HTR-8/SVneo (cell line): ENCODE measurements at regions not wholly inside any gene's neighbourhood (a gene's known extent, or its start where the extent isn't known, plus 50 kb on each side); places are given as distances from the start of the nearest gene placed in this dataset.
"Not testable (repeated sequence)": the region's sequence is repeated elsewhere in the genome, so short reads cannot be mapped to it uniquely, and the experiment has no call there.

Experiments
- DNase-seq: peaks from one replicate; pipeline ENCODE4 v3.0.0; 2011; ENCODE audit warnings: low spot score, mixed read lengths; ENCODE audit not compliant: insufficient read length
- FAIRE-seq: peaks from 2 replicates; lab custom pipeline; 2011; peaks lifted over from hg19 to GRCh38; lab: Jason Lieb, UNC

DNA sequence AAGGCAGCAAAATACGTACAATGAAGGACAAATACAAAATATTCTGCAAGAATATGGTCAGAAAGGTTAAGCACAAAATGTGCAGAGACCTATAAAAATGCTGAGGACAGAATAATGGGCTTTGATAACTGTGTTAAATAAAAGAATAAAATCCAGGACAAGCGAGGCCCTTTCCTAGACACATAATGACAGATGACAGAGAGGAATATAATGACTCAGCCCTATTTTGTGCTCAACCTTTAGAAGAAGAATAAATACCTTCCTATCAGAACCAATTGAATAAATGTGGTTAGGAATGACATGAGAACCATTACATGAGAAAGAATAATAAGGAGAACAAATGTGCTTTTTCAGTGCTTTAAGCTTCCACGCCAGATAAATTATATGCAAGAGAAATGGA lies 178.0 kb downstream of the TEX13C start:
- FAIRE-seq (no peak), DNase-seq (no peak)

- DNase-seq (no peak), FAIRE-seq (no peak)
These were observed 184.1 kb downstream of the TEX13C start for GRCh38 chrX:125503769-125504168.

DNA sequence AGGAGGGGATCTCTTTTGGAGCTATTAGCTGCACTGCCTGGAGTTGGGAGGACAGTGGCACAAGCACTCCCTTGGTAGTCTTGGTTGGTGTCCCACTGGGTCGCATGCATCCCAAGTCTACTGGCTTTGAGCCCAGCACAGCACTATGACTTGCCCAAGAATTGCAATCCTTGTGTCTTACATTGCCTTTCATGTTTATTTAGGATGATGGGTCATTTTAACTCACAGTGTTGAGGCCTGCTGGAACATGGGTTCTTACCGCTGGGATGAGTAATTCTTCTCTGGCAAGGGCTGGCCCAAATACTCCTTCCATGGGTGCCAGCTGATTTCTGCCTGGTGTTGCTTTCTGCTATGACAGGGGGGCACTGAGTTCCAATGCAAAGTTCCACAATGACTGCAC lies 185.5 kb downstream of the TEX13C start:
- FAIRE-seq = no peak
- DNase-seq = no peak

GRCh38 chrX:125507119-125507518 lies 187.4 kb downstream of the TEX13C start:
- DNase-seq (no peak), FAIRE-seq (no peak)

DNA sequence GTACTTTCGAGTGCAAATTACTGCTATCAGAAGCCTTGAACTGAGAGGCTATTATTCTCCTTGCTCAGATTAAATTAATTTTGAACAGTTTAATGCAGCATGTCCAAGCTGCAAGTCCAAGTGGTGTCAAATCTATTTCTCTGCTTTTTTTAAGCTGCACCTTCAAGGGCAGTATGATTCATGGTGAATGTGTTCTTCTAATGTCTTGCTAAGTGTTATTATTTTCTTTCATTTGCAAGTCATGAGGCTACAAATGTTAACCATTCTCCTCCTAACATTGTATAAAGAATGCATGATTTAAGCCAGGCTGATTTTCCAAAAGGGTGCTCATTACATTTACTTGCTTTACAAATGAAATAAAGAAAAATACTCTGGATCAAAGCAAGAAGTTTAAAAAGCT lies 200.4 kb downstream of the TEX13C start:
- no peak for DNase-seq
- FAIRE-seq = no peak

DNA sequence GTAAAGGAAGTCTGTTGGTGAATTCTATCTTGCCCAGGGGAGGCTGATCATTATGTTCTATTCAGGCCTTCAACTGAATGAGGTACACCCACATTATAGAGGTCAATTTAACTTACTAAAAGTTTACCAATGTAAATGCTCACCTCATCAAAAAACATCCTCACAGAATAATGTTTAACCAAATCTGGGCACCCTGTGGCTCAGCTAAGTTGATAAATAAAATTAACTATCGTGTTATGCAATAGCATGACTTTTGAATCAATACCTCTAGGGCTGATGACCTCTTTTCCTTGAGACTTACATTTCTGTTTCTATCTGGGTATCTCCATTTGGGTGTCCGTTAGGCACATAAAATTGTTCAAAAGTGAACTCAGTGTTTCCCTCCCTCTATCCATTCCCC lies 203.1 kb downstream of the TEX13C start:
- DNase-seq = no peak
- FAIRE-seq = no peak

DNA sequence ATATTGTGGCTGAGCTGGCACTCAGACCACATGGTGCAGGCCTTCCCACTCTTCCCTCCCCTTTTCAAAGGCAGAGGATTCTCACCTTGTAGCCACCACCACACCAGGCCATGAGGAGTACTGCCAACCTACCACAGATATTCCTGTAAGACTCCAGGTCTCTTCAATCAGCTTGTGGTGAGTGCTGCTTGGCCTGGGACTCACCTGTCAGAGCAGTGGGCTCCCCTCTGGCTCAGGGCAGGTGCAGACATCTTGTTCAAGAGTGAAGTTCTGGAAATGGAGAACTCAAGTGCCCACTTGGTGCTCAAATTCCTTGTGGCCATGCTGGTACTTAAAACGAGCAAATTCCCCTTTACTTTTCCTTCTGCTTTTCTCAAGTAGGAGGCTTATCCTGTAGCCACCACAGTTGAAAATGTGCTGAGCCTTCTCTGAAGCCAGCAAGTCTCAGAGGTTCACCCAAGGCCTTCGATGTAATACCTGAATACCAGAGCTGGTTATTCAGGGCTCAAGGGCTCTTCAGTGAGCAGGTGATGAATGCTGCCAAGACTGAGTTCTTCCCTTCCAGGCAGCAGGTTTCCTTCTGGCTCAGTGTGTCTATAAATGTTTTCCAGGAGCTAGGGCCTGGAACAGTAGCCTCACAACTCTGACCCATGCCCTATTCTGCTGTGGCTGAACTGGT lies 212.9 kb downstream of the TEX13C start:
- FAIRE-seq = no peak
- no peak for DNase-seq

DNA sequence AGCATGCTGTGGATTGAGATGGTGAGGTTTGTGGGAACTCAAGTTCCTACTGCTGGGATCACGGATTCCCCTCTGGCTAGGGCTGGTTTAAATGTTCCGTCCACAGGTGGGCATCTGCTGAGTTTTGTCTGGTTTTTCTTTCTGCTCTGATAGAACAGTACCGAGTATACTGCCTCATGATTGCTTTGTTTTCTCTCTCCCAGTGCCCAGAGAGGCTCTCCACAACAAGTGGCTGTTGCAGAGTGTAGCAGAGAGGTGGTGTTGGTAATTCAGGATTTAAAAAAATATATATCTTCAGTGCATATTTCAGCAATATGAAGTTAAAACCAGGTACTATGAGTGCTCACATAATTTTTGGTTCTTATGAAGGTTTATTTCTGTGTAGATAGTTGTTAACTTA lies 213.7 kb downstream of the TEX13C start:
- FAIRE-seq (no peak), DNase-seq (no peak)

DNA sequence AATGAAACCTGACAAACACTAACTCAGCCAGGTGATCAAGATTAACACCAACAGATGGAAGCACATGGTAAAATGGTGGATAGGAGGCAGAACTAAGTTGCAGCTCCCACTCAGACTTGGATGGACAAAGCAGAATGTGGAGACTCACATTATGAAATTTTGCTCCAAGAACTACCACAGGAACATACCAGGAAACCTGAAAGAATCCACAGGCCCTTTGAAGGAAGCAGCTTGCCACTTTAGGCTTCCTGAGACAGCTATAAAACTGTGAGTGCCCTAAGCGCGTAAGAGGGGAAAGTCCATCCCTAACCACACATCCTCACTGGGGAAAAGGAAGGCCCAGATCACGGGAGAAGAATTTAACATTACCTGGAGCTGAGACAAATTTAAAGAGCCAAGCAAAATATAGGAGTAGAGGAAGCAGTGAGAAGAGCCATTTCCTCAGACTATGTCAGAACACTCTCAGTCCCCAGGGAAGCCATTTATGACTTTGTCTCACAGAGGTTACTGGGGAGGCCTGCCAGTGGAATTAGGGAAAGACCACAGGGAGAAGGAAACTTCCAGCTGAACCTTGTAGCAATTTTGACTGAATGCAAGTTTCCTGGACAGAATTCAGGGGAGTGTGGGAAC lies 224.5 kb downstream of the TEX13C start:
- FAIRE-seq (no peak), DNase-seq (no peak)

- DNase-seq = no peak
- no peak for FAIRE-seq
These were observed 225.2 kb downstream of the TEX13C start for GRCh38 chrX:125544856-125545255.

- no peak for FAIRE-seq
- no peak for DNase-seq
These were observed 257.8 kb downstream of the TEX13C start for GRCh38 chrX:125577479-125577878.

- no peak for FAIRE-seq
- no peak for DNase-seq
These were observed 284.8 kb downstream of the TEX13C start for GRCh38 chrX:125604448-125604847.

- FAIRE-seq = no peak
- DNase-seq = no peak
These were observed 285.5 kb downstream of the TEX13C start for GRCh38 chrX:125605145-125605544.

DNA sequence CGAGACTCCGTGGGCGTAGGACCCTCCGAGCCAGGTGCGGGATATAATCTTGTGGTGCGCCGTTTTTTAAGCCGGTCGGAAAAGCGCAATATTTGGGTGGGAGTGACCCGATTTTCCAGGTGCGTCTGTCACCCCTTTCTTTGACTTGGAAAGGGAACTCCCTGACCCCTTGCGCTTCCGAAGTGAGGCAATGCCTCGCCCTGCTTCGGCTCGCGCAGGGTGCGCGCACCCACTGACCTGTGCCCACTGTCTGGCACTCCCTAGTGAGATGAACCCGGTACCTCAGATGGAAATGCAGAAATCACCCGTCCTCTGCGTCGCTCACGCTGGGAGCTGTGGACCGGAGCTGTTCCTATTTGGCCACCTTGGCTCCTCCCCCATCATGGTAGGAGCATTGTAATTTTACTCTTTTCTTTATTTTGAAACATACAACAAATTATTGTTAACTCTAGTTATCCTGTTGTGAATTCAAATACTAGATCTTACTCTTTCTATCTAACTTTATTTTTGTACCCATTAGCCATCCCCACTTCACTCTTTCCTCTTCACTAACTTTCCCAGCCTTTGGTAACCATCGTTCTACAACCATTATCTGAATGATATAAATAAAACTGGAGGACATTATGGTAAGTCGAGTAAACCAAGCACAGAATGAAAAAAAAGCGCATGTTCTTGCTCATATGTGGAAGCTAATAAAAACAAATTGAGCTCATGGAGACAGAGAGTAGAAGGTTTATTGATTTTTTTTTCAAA lies 295.1 kb downstream of the TEX13C start:
- not testable (repeated sequence) for DNase-seq, FAIRE-seq

DNA sequence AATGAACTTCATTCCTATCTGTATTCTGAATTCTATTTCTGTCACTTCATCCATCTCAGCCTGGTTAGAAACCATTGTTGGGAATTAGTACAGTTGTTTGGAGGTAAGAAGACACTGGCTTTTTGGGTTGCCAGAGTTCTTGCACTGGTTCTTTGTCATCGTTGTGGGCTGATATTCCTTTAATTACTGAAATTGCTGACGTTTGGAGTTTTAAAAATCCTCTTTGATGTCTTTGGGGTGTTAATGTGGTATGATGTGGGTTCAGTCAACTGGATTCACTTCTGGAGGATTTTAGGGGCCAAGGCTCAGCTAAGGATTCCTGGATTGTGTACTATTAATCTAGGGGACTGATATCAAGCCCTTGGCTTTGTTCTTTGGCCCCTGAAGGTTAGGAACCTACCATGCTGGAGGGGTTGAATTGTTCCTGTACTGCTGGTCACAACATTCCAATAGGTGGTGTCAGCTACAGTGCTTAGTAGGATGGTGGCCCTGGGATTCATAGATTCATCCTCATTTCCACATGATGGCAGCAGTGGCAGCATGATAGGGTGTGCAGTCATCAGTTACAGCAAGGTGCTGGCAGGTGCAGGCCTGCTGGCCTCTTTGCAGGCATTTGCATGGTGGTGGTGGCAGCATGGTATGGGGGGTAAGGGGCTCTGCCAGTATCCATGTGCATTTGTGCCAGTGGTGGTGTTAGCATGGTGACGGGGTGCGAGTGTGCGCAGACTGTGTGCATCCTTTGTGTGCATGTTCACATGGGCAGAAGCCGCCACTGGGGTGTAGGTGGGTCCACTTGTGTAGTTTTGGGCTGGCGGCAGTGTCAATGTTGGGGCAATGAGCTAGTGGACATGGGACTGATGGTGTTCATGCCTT lies 301.3 kb downstream of the TEX13C start:
- FAIRE-seq (no peak), DNase-seq (no peak)

DNA sequence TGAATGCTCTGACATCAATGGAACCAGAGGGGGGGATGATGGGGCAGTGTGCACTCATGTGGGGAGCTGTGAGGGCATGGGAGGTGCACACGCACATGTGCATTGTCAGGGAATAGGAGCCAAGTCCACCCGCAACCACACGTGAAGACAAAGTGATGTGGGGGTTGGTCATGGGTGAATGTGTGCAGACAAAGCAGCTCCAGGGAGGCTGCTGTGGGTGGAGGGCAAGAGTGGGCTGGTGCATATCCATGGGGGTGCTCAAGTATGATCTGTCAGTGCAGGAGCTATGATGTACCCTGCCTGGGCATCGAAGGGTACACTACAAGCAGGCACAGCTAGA lies 301.9 kb downstream of the TEX13C start:
- no peak for FAIRE-seq
- no peak for DNase-seq

DNA sequence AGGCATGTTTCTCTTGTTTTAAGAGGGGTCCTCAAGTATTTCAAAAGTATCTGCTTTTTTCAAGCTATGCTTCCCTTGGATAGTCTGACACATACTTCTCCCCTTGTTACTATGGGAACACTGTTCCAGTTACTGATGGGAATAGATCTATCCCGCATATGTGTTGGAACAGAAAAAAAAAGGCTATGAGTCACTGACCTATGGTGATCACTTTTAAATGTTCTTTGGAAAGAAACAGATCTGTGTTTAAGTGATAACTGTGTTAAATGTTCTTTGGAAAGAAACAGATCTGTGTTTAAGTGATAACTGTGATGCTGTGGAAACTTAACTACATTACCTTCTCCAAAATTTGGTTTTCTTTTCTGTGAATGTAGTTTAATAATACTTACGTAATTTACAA lies 303.2 kb downstream of the TEX13C start:
- FAIRE-seq (no peak), DNase-seq (no peak)

DNA sequence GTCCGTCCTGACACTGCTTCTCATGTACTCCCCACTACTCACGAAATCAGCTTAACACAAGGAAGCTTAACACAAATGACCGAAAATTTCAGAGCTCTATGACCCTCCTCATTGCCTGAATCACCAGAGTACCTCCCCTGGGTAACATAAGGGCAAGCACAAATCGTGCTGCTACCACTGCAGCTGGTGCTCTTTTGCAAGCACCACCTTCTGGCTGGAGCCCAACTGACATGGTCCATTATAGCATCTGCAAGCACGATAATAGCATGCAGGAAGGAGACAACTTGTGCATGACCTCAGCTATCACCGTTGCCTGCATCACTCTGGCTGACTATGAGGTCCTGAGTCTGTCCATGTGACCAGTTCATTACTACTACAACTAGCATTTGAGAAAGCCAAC lies 308.0 kb downstream of the TEX13C start:
- DNase-seq (no peak), FAIRE-seq (no peak)

DNA sequence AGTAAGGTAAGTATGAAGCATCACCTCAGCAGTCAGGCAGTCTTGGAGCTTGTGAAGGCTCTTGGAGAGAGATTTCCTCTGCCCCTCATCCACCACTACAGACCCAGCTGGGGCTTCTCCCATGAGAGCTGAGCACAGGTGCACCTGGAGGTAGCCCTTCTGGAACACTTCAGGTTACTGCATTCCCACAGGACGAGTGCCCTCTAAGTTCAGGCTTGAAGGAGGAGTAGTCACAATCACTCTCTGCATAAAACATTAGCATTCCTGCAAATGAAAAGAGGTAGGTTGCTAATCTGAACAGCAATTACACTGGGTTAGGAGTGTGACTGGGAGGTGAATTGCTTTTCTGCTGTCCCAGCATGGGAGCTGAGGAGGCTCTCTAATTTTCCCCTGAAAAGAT lies 308.8 kb downstream of the TEX13C start:
- DNase-seq = no peak

DNA sequence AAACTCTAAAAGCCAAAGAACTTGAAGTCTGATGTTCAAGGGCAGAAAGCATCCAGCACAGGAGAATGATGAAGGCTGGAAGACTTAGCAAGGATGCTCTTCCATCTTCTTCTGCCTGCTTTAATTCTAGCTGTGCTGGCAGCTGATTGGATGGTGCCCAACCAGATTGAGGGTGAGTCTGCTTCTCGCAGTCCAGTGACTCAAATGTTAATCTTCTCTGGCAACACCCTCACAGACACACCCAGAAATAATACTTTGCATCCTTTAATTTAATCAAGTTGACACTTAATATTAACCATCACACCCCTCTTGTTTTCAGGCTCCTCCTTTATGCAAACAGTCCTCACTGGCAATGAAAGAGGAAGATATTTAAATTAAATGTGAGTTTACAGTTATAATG lies 321.7 kb downstream of the TEX13C start:
- FAIRE-seq (no peak), DNase-seq (no peak)

More for the DNA sequence above, 308.8 kb downstream of the TEX13C start:
- no peak for FAIRE-seq

DNA sequence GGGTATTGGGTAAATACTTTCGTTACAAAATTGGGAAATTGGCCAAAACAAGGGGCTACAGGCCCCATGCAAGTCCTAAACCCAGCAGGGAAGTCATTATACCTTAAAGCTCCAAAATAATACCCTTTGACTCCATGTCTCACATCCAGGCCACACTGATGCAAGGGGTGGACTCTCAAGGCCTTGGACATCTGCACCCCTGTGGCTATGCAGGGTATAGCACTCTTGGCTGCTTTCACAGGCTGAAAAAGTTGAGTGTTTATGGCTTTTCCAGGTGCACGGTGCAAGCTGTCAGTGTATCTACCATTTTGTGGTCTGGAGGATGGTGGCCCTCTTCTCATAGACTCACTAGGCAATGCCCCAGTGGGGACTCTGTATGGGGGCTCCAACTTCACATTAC lies 326.5 kb downstream of the TEX13C start:
- FAIRE-seq (no peak), DNase-seq (no peak)
